Cardiac muscle cell (in vitro differentiated cells and primary cell): ENCODE measurements at regions not wholly inside any gene's neighbourhood (a gene's known extent, or its start where the extent isn't known, plus 50 kb on each side); places are given as distances from the start of the nearest gene placed in this dataset.

ENCODE experiments used
- DNase-seq, 2 donors: peaks; one replicate each; pipeline versions ENCODE4 v3.0.0 to v3.0.0-alpha.2; 2010 to 2017; ENCODE audit warnings: low read depth in 1 of 2, low spot score in 1 of 2
- H3K27ac ChIP-seq: fragments of 200-600 bp; sonication (generic); 2 replicates; pipeline ENCODE4 v1.5.1; 2016
- H3K27me3 ChIP-seq: fragments of 200-600 bp; sonication (generic); 2 replicates; pipeline ENCODE4 v1.6.0; 2016; ENCODE audit warnings: control low read depth
- H3K36me3 ChIP-seq: fragments of 200-600 bp; sonication (generic); 2 replicates; pipeline ENCODE4 v1.5.1; 2016; ENCODE audit warnings: control low read depth
- H3K4me1 ChIP-seq: fragments of 200-600 bp; sonication (generic); 2 replicates; pipeline ENCODE4 v1.8.1; 2017; ENCODE audit warnings: low read depth, mild to moderate bottlenecking, mixed run types
- H3K4me3 ChIP-seq: fragments of 200-600 bp; sonication (generic); 2 replicates; pipeline ENCODE4 v1.5.1; 2016; ENCODE audit warnings: mild to moderate bottlenecking
- H3K9me3 ChIP-seq: fragments of 200-600 bp; sonication (generic); 2 replicates; pipeline ENCODE4 v1.5.1; 2017; ENCODE audit warnings: low read depth, mild to moderate bottlenecking, control low read depth
- CTCF ChIP-seq: IDR thresholded peaks from 2 replicates; pipeline ENCODE4 v1.5.1; 2012; ENCODE audit warnings: low read depth, mild to moderate bottlenecking, low read length

DNA sequence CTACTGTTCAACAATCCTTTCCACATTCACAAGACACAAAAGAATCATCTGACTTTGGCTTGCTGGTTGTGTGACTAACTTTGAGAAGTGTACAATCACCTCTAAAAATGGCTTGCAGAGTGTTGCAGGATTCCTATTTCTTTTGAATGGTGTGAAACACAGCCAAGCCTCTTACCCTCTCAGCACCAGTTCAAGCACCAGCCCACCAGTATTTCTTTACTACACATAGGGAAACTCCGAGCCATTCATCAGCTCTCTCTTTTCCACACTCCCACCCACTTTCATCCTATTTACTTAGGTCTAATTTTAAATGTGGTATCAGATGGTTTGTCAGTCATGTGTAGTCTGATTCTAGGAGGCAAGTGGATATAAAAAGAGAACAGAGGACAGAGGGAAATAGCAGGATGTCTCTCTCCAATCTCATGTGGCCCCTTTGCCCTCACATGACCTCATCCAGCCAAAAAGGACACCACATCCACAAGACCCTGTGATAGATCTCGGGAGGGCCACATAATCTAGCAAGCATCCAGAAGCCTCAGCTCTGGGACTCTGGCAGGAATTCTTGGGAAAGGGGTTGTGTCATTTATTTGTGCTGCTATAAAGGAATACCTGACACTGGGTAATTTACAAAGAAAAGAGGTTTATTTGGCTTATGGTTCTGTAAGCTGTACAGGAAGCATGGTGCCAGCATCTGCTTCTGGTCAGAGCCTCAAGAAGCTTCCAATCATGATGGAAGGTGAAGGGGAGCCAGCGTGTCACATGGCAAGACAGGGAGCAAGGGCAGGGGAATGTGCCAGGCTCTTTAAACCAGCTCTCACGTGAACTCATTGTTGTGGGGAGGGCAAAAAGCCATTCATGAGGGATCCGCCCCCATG lies 66.8 kb upstream of the NEBL start:
- Histone ChIP-seq H3K27me3 (no peaks in the 10 kb centered on the region), H3K36me3 (no peaks in the 10 kb centered on the region), H3K27ac (peak overlapping the region; percentile 88), H3K4me3 (no peak overlapping the region), H3K9me3 (no peaks in the 10 kb centered on the region), H3K4me1 (peaks cover 48% of the 10 kb centered on the region)
- no peak for TF ChIP-seq CTCF
- peak in 1 of 2 donors; percentile 70 for DNase-seq

DNA sequence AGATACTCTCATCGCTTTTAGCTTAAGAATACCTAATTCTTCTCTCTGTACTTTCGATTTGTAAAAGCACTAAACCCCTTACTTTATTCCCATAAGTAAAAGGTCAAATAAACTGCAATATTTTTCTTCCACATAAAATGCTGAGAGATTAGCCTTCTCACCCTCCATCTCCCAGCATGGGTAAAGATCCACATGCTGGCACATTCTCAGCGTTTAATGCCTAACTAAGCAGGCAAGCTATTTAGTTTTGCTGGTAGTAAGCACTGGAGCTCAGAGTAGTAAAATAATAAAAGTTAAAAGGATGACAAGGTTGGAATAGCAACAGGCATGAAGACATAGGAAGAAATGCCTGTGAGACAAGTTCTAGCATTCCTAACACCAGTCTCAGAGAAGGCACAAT lies 65.9 kb upstream of the NEBL start:
- no peak overlapping the region for H3K4me3 ChIP-seq
- H3K27me3 ChIP-seq, result no peaks in the 10 kb centered on the region
- H3K9me3 ChIP-seq, result no peaks in the 10 kb centered on the region
- no peaks in the 10 kb centered on the region for H3K36me3 ChIP-seq
- peak overlapping the region; percentile 88 for H3K27ac ChIP-seq
- H3K4me1 ChIP-seq, result peaks cover 57% of the 10 kb centered on the region
- TF ChIP-seq CTCF, result no peak
- DNase-seq, result no peak

GRCh38 chr10:20962165-20962564 lies 65.1 kb upstream of the NEBL start:
- no peak for TF ChIP-seq CTCF
- H3K4me1 ChIP-seq, result peaks cover 65% of the 10 kb centered on the region
- no peaks in the 10 kb centered on the region for H3K36me3 ChIP-seq
- H3K27ac ChIP-seq, result peak overlapping the region; percentile 59
- no peaks in the 10 kb centered on the region for H3K9me3 ChIP-seq
- H3K4me3 ChIP-seq, result no peak overlapping the region
- H3K27me3 ChIP-seq, result no peaks in the 10 kb centered on the region
- peak in 1 of 2 donors; percentile 38 for DNase-seq

- Histone ChIP-seq H3K4me1 (peaks cover 82% of the 10 kb centered on the region), H3K27me3 (no peaks in the 10 kb centered on the region)
Measured at GRCh38 chr10:20959242-20959641, 62.1 kb upstream of the NEBL start.

GRCh38 chr10:20958764-20959163 lies 61.7 kb upstream of the NEBL start:
- H3K4me3 ChIP-seq, result no peak overlapping the region
- DNase-seq, result no peak
- no peak for TF ChIP-seq CTCF
- no peaks in the 10 kb centered on the region for H3K36me3 ChIP-seq
- no peak overlapping the region for H3K27ac ChIP-seq
- H3K27me3 ChIP-seq, result no peaks in the 10 kb centered on the region
- peaks cover 82% of the 10 kb centered on the region for H3K4me1 ChIP-seq
- no peaks in the 10 kb centered on the region for H3K9me3 ChIP-seq

More at GRCh38 chr10:20959242-20959641, 62.1 kb upstream of the NEBL start:
- DNase-seq, result no peak
- Histone ChIP-seq H3K36me3 (no peaks in the 10 kb centered on the region), H3K9me3 (no peaks in the 10 kb centered on the region), H3K4me3 (no peak overlapping the region), H3K27ac (no peak overlapping the region)
- no peak for TF ChIP-seq CTCF
